ENCODE measurements at regions not wholly inside any gene's neighbourhood (a gene's known extent, or its start where the extent isn't known, plus 50 kb on each side); places are given as distances from the start of the nearest gene placed in this dataset.

DNA sequence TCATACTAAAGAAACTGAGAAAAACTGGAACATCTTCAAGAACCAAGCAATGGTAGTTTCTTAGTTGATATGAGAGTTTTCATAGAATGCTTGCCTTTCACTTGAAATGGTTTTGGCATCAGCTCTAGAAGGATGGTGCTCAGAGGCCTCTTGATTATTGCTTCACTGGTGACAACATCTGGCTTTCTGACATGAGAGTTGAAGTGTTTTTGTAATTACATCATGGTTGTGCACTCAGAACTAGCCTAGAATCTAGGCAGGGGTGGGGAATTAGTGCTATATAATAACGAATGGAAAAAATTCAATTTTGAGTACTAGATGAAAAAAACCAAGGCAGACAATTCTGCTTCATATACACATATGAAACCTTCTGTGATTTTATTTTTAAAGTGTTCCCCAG lies 172.8 kb upstream of the LMNTD1 start:
- Mint-ChIP-seq H3K4me1 (ENCODE audit: low read depth) (no peaks in the 10 kb centered on the region), H3K4me3 (no peak overlapping the region), H3K9me3 (peaks cover 7% of the 10 kb centered on the region), H3K27me3 (ENCODE audit: insufficient read depth) (no peaks in the 10 kb centered on the region), H3K27ac (no peak overlapping the region), H3K36me3 (ENCODE audit: low read depth) (no peaks in the 10 kb centered on the region)
- intact Hi-C loops (cut with micrococcal nuclease), result no loop called here
- no peak for DNase-seq (ENCODE audit: low spot score)

DNA sequence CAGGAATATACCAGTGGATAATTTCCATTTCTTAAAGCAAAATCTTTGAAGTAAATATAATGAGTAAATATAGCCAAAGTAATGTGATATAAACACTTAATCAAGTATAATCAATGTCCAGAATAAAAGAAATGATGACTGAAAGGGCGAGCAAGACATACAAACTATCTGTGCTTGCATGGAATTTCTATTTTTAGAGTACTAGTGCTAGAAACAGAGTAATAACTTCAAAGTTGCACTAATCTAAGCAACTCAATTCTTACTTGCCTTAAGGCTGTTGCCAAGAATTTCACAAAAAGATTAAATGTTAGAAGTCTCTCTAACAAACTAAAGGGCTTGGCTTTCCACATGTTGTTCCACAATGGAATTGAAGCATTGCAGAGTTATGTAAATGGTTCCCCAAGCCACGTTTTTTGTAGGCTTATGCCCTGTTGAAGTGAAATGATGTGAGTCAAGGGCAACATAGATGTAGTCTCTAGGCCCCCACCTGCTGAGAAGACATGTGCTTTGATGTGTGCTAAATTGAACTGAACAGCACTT lies 175.0 kb upstream of the LMNTD1 start:
- intact Hi-C loops (cut with micrococcal nuclease), result no loop called here
- Mint-ChIP-seq H3K4me3 (no peak overlapping the region), H3K27me3 (ENCODE audit: insufficient read depth) (peaks cover 4% of the 10 kb centered on the region), H3K4me1 (ENCODE audit: low read depth) (no peaks in the 10 kb centered on the region), H3K36me3 (ENCODE audit: low read depth) (no peaks in the 10 kb centered on the region), H3K9me3 (peaks cover 7% of the 10 kb centered on the region), H3K27ac (no peak overlapping the region)
- no peak for DNase-seq (ENCODE audit: low spot score)

DNA sequence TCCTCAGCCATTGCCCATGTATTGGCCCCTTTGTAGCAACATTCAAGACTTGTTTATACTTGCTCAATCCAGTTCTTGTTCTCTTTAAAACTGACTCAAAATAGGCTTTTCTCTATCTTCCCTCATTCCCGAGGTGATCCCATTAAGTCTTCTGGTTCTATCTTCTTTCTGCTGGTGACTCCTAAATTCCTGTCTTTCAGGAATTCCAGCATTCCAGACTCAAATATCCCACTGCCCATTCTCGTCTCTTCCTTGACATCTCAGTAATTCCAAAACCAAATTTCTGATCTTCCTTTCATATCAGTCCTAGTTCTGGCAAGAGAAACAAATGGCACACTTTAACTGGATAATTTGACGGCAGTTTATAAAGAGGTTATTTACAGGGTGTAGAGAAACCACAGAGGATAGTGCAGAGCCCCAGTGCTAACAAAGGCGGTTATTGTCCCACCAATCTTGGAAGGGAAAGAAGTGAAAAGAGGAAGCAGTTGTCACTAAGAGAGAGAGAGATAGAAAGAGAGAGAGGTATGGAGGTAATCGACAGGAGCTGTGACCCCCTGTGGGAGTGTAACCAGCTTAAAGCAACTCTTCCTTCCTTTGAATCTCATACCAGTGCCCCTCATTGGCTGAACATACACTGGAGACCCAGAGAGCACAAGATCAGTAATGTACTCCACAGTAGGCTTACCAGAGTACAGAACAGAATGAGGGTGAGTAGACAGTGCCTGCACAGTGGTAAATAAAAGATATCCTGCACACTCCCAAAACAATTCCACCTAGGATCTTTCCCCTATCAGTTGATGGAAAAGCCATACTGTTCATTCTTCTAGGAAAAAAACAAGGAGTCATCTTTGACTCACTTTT lies 177.6 kb upstream of the LMNTD1 start:
- H3K4me3 Mint-ChIP-seq, result no peak overlapping the region
- H3K27me3 Mint-ChIP-seq (ENCODE audit: insufficient read depth), result peaks cover 4% of the 10 kb centered on the region
- intact Hi-C loops (cut with micrococcal nuclease), result no loop called here
- H3K27ac Mint-ChIP-seq, result no peak overlapping the region
- DNase-seq (ENCODE audit: low spot score), result no peak
- H3K36me3 Mint-ChIP-seq (ENCODE audit: low read depth), result no peaks in the 10 kb centered on the region
- no peaks in the 10 kb centered on the region for H3K4me1 Mint-ChIP-seq (ENCODE audit: low read depth)
- peaks cover 7% of the 10 kb centered on the region for H3K9me3 Mint-ChIP-seq

DNA sequence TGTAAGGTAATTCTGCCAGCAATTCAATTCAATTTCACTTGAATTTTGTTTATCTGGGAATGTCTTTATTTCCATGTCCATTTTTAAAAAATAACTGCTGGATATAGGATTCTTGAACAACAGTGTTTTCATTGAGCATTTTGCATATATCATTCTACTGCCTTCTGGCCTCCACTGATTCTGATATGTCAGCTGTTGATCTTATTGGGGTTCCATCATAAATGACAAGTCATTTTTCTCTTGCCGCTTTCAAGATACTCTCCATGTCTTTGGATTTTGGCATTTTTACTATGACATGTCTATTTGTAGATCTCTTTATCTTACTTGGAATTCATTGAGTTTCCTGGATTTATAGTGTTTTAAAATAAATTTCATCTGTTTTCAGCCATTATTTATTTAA lies 180.5 kb upstream of the LMNTD1 start:
- Mint-ChIP-seq H3K27ac (no peak overlapping the region), H3K4me1 (ENCODE audit: low read depth) (no peaks in the 10 kb centered on the region), H3K9me3 (peaks cover 15% of the 10 kb centered on the region), H3K4me3 (no peak overlapping the region), H3K27me3 (ENCODE audit: insufficient read depth) (peaks cover 6% of the 10 kb centered on the region), H3K36me3 (ENCODE audit: low read depth) (no peaks in the 10 kb centered on the region)
- DNase-seq (ENCODE audit: low spot score), result no peak
- intact Hi-C loops (cut with micrococcal nuclease), result no loop called here

DNA sequence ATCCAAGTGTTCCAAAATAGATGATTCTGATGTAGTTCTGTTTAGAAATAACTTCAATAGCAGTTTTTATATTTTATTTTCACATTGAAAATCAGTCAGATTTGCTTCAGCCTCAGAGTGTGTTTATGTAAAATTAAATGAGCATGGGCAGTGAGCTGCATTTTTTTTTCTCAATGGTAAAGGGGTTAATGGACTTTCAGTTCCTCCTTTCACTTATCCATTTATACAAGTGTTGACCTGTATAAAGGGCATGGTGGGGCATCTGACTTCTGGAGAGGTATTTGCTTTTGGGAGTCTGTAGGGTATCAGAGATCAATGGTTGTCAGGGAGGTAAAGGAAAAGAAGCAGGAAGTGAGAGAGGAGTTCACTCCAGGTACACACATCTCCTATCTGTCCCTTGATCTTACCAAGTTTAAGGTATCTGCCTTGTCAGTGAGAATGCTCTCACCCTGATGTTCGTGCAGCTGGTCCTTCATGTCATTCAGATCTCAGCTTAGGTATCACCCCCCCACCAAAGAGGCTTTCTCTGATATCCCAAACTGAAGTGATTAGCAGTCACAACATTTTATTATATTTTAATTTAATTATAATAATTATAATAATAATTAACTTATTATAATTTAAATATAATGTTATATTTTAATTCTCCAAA lies 181.6 kb upstream of the LMNTD1 start:
- peaks cover 6% of the 10 kb centered on the region for H3K27me3 Mint-ChIP-seq (ENCODE audit: insufficient read depth)
- H3K27ac Mint-ChIP-seq, result no peak overlapping the region
- DNase-seq (ENCODE audit: low spot score), result no peak
- H3K9me3 Mint-ChIP-seq, result peaks cover 15% of the 10 kb centered on the region
- no peak overlapping the region for H3K4me3 Mint-ChIP-seq
- H3K36me3 Mint-ChIP-seq (ENCODE audit: low read depth), result no peaks in the 10 kb centered on the region
- H3K4me1 Mint-ChIP-seq (ENCODE audit: low read depth), result no peaks in the 10 kb centered on the region
- intact Hi-C loops (cut with micrococcal nuclease), result no loop called here

DNA sequence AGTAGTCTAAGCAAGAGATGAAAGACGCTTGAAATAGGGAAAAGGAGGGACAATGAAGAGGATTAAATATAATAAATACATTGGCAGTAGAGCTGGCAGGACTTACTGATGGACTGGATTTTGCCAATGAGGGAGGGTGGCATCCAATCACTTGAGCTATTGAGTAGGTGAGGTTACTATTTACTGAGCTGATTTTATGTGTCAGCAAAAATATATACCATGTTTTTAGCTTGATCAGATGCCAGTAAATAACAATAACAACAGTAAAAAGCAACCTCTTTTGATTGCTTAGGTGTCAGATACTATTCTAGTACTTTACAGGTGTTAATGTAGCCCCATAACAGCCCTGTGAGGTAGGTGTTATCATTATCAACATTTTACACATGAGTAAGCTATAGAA lies 187.5 kb upstream of the LMNTD1 start:
- Mint-ChIP-seq H3K4me1 (ENCODE audit: low read depth) (no peaks in the 10 kb centered on the region), H3K36me3 (ENCODE audit: low read depth) (no peaks in the 10 kb centered on the region), H3K9me3 (peaks cover 7% of the 10 kb centered on the region), H3K27ac (no peak overlapping the region), H3K4me3 (no peak overlapping the region), H3K27me3 (ENCODE audit: insufficient read depth) (peaks cover 9% of the 10 kb centered on the region)
- no peak for DNase-seq (ENCODE audit: low spot score)
- intact Hi-C loops (cut with micrococcal nuclease), result no loop called here

DNA sequence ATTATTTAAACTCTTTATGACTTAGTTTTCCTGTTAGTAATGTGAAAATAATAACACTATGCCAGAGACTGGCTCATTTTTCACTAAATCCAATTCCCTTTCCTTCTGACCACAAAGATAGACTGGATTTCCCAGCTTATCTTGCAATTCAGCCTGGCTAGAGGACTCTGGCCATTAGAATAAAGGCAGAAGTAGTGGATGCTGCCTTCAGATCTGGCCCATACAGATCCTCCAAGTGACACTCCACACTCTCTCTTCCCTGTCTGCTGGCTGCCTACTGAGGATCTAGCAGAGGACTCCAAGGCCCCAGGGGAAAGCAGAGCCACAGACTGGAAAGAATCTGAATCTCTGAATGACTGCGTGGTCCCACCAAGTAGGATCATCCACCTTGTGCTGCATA lies 188.8 kb upstream of the LMNTD1 start:
- Mint-ChIP-seq H3K27me3 (ENCODE audit: insufficient read depth) (peaks cover 9% of the 10 kb centered on the region), H3K9me3 (peaks cover 7% of the 10 kb centered on the region), H3K4me3 (no peak overlapping the region), H3K27ac (no peak overlapping the region), H3K4me1 (ENCODE audit: low read depth) (no peaks in the 10 kb centered on the region), H3K36me3 (ENCODE audit: low read depth) (no peaks in the 10 kb centered on the region)
- intact Hi-C loops (cut with micrococcal nuclease), result no loop called here
- no peak for DNase-seq (ENCODE audit: low spot score)

DNA sequence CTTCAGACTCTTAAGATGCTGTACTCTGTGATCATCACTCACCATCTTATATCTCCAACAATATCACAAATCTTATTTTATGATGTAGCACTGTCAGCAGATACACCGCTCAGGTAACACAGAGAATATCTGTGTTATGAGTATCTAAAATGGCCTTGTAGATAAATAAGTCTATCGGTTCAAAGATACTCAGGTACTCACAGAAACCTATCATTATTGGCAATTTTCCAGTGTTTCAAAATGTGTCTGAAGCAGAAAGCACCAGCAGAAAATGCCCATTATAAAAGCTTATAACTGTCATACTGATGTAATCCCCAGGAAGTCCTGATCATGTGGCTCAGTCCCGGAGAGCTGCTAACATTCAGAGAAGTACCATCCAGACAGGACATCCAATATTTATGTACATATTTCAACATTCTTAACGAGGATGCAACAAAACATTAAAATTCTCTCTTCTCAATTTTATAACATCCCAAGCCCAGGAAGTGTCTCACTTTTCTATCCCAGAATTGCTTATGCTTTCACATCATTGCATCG lies 190.7 kb upstream of the LMNTD1 start:
- no peak overlapping the region for H3K4me3 Mint-ChIP-seq
- H3K27ac Mint-ChIP-seq, result no peak overlapping the region
- intact Hi-C loops (cut with micrococcal nuclease), result no loop called here
- no peaks in the 10 kb centered on the region for H3K9me3 Mint-ChIP-seq
- H3K36me3 Mint-ChIP-seq (ENCODE audit: low read depth), result no peaks in the 10 kb centered on the region
- DNase-seq (ENCODE audit: low spot score), result no peak
- no peaks in the 10 kb centered on the region for H3K4me1 Mint-ChIP-seq (ENCODE audit: low read depth)
- peaks cover 7% of the 10 kb centered on the region for H3K27me3 Mint-ChIP-seq (ENCODE audit: insufficient read depth)

DNA sequence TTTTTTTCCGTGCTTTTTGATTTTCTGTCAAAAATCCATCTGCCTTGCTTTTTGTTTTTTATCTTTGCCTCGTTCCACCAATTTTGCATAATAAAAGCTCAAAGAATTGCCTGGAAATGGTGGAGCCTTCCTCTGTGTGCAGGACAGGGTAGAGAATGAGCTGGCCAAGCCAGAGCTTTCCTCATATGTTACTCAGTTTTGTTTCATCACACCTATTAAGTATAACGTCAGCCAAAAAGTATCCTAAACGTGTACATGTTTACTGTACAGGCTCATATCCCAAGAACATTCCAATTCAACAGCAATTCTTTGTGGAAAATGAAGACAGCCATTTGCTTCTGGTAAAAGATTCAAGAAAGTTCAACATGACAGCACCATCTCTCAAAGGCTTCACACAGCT lies 191.2 kb upstream of the LMNTD1 start:
- no peak for DNase-seq (ENCODE audit: low spot score)
- Mint-ChIP-seq H3K36me3 (ENCODE audit: low read depth) (no peaks in the 10 kb centered on the region), H3K4me1 (ENCODE audit: low read depth) (no peaks in the 10 kb centered on the region), H3K27ac (no peak overlapping the region), H3K9me3 (no peaks in the 10 kb centered on the region), H3K27me3 (ENCODE audit: insufficient read depth) (peaks cover 7% of the 10 kb centered on the region), H3K4me3 (no peak overlapping the region)
- intact Hi-C loops (cut with micrococcal nuclease), result no loop called here

DNA sequence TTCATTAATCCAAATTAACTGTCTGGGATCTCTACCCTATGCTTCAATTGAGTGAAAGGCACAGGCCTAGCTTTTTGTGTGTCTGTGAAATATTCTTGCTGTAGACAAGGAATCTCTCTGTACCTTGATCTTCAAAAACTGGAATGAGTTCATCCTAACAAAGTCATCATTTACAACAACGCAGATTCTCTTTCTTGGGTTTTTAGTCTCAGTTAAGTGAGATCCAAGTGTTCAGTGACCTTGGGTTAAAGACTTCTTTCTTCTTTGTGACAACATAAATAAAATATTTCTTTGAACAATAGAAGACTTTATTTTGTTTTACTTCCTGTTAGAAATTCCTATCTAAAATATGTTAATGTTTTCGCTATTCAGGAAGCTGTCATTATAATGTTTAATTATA lies 192.2 kb upstream of the LMNTD1 start:
- Mint-ChIP-seq H3K36me3 (ENCODE audit: low read depth) (no peaks in the 10 kb centered on the region), H3K27me3 (ENCODE audit: insufficient read depth) (peaks cover 7% of the 10 kb centered on the region), H3K9me3 (no peaks in the 10 kb centered on the region), H3K4me1 (ENCODE audit: low read depth) (no peaks in the 10 kb centered on the region), H3K27ac (no peak overlapping the region), H3K4me3 (no peak overlapping the region)
- DNase-seq (ENCODE audit: low spot score), result no peak
- intact Hi-C loops (cut with micrococcal nuclease), result no loop called here

DNA sequence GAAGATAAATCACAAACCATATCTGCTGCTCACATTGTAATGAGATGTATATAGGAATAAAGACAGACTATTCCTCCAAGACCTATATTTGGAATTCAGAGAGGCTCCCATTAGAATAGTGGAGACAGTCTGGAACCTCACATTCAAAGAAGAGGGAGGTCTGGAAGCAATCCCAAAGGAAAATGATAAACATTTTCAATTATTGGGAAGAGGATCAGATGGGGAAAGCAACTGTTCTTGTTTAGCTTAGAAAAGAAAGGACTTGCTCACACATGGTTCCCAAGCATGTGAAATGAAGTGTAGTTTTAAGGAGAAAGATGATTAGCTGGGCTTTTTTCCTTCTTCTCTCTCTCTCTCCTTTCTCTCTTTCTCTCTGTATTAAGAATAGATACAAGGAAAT lies 193.0 kb upstream of the LMNTD1 start:
- intact Hi-C loops (cut with micrococcal nuclease), result no loop called here
- no peaks in the 10 kb centered on the region for H3K9me3 Mint-ChIP-seq
- H3K36me3 Mint-ChIP-seq (ENCODE audit: low read depth), result no peaks in the 10 kb centered on the region
- H3K27me3 Mint-ChIP-seq (ENCODE audit: insufficient read depth), result peaks cover 7% of the 10 kb centered on the region
- no peaks in the 10 kb centered on the region for H3K4me1 Mint-ChIP-seq (ENCODE audit: low read depth)
- H3K4me3 Mint-ChIP-seq, result no peak overlapping the region
- no peak for DNase-seq (ENCODE audit: low spot score)
- no peak overlapping the region for H3K27ac Mint-ChIP-seq

DNA sequence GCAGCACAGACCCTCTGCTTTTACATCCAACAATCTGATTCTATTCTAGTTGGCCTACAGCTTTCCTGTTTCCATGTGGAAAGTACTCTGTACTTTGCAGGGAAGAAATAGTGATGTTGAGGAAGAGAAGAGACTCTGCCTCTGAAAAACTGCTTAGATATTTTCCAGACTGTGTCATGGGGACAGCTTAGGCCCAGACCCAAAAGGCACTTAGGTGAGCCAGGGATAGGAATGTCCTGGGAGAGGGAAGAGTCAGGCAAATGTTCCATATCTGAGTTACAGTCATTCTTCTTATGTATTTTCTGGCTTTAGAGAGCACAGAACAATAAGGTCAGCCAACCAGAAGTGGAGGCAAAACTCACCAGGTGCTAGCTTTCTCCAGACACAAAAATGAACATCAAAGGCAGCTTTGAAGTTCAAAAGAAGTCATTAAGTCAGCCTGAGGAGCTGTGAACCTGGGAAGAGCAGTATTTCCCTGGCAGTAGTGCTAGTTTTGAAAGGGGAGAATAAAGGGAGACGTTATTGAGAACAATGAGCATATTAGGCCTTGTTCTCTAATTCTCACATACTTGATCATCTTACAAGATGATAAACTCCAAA lies 199.7 kb upstream of the LMNTD1 start:
- no peaks in the 10 kb centered on the region for H3K36me3 Mint-ChIP-seq (ENCODE audit: low read depth)
- no peak for DNase-seq (ENCODE audit: low spot score)
- no peaks in the 10 kb centered on the region for H3K4me1 Mint-ChIP-seq (ENCODE audit: low read depth)
- no peaks in the 10 kb centered on the region for H3K9me3 Mint-ChIP-seq
- H3K4me3 Mint-ChIP-seq, result no peak overlapping the region
- intact Hi-C loops (cut with micrococcal nuclease), result no loop called here
- no peaks in the 10 kb centered on the region for H3K27me3 Mint-ChIP-seq (ENCODE audit: insufficient read depth)
- H3K27ac Mint-ChIP-seq, result no peak overlapping the region
